HG03565 (cell line): ENCODE measurements at regions not wholly inside any gene's neighbourhood (a gene's known extent, or its start where the extent isn't known, plus 50 kb on each side); places are given as distances from the start of the nearest gene placed in this dataset.
A peak's percentile ranks its signal among the peaks of the same experiment; 100 is the strongest.

Experiments
- ATAC-seq: cut with Tn5 transposase; IDR thresholded peaks from one replicate; pipeline ENCODE4 v1.9.1; 2021; ENCODE audit warnings: mild to moderate bottlenecking, moderate library complexity; ENCODE audit not compliant: unreplicated experiment

GRCh38 chr3:190722181-190722905 lies 140.2 kb downstream of the GMNC start:
- no peak for ATAC-seq

GRCh38 chr3:190721330-190721729 lies 141.2 kb downstream of the GMNC start:
- peak; percentile 95 for ATAC-seq

GRCh38 chr3:190718671-190719070 lies 143.8 kb downstream of the GMNC start:
- ATAC-seq, result no peak

GRCh38 chr3:190718097-190718496 lies 144.4 kb downstream of the GMNC start:
- no peak for ATAC-seq

DNA sequence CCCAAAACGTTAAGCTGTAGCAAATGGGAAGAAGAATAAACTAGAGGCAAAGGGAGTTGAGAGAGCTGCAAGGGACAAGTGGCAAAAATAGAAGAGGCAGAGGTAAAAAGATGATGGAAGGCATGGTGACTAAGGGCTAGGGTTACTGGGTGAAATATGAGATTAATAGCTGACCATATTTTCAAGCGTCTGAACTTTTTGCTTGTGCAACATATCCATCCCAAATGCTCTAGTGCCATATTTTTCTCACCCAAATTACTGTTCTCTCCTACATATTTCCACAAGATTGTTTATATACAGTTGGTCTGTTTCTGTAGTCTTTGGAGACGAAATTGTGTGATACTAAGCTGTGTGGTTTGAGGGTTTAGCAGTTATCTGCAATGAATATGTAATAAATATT lies 145.5 kb downstream of the GMNC start:
- no peak for ATAC-seq

DNA sequence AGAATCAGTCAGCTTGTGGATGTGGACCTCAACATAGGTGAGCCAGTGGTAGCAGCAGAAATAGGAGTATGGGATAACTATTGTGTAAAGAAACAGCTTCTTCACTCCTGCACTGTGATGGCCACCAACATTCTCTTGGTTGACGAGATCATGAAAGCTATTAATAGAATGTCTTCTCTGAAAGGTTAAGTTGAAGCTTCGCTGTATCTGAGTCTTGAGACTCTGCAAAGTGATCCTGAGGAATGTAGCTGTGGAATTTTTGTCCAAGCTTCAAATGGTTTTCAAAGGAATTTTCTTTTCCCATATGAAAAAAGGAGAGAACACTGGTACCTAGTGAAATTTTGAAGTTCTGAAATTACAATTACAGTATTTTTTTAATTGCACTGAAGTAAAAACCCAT lies 146.3 kb downstream of the GMNC start:
- ATAC-seq, result no peak

- ATAC-seq, result no peak
Measured at GRCh38 chr3:190710723-190711122, 151.8 kb downstream of the GMNC start.

GRCh38 chr3:190709351-190709773 lies 153.1 kb downstream of the GMNC start:
- ATAC-seq, result no peak
